GM23248 (cell line): ENCODE measurements at regions not wholly inside any gene's neighbourhood (a gene's known extent, or its start where the extent isn't known, plus 50 kb on each side); places are given as distances from the start of the nearest gene placed in this dataset.

Experiments used
- EZH2 ChIP-seq: fragments of 200-600 bp; sonication (generic); IDR thresholded peaks from 2 replicates; pipeline ENCODE4 v1.6.1; 2018; ENCODE audit warnings: antibody characterized with exemption, mild to moderate bottlenecking; ENCODE audit not compliant: insufficient read depth, poor library complexity, severe bottlenecking
- EZH2phosphoT487 ChIP-seq: fragments of 200-600 bp; sonication (generic); IDR thresholded peaks from 2 replicates; pipeline ENCODE4 v1.6.1; 2018; ENCODE audit warnings: antibody characterized with exemption, moderate library complexity, mild to moderate bottlenecking, low read depth; ENCODE audit not compliant: insufficient read depth

GRCh38 chr12:84719997-84720396 is 192.6 kb downstream of the SLC6A15 start:
- no peak for TF ChIP-seq EZH2
- TF ChIP-seq EZH2phosphoT487: no peak
